NT2/D1 (cell line): ENCODE measurements at regions not wholly inside any gene's neighbourhood (a gene's known extent, or its start where the extent isn't known, plus 50 kb on each side); places are given as distances from the start of the nearest gene placed in this dataset.

Source experiments
- SUZ12 ChIP-seq: IDR thresholded peaks from 2 replicates; pipeline ENCODE4 v1.6.1; 2011; ENCODE audit not compliant: insufficient read length, insufficient read depth; ENCODE audit errors: extremely low read depth
- YY1 ChIP-seq: IDR thresholded peaks from 2 replicates; pipeline ENCODE4 v1.6.1; 2011; ENCODE audit not compliant: insufficient read length, insufficient read depth
- ZNF274 ChIP-seq: IDR thresholded peaks from 2 replicates; pipeline ENCODE4 v1.6.1; 2011; ENCODE audit warnings: mild to moderate bottlenecking, low read depth, low read length

- TF ChIP-seq SUZ12 = no peak
- TF ChIP-seq ZNF274 = no peak
- no peak for TF ChIP-seq YY1
Observed at GRCh38 chr5:68445257-68446069, 229.9 kb downstream of the PIK3R1 start.
